OCI-LY7 (cell line): ENCODE measurements at regions not wholly inside any gene's neighbourhood (a gene's known extent, or its start where the extent isn't known, plus 50 kb on each side); places are given as distances from the start of the nearest gene placed in this dataset.

Experiments used
- EZH2phosphoT487 ChIP-seq: fragments of 200-600 bp; sonication (generic); IDR thresholded peaks from 2 replicates; pipeline ENCODE4 v1.6.1; 2018; ENCODE audit warnings: low read depth, borderline replicate concordance, mild to moderate bottlenecking, mixed run types, antibody characterized with exemption, low read length, moderate library complexity, mixed read lengths
- TF ChIP-seq, protein P1 (sequence below): fragments of 200-600 bp; sonication (generic); conservative IDR thresholded peaks from 2 replicates; pipeline ENCODE4 v1.5.1; 2014; ENCODE audit warnings: mild to moderate bottlenecking, antibody characterized with exemption, low read length, moderate library complexity, mixed read lengths

DNA sequence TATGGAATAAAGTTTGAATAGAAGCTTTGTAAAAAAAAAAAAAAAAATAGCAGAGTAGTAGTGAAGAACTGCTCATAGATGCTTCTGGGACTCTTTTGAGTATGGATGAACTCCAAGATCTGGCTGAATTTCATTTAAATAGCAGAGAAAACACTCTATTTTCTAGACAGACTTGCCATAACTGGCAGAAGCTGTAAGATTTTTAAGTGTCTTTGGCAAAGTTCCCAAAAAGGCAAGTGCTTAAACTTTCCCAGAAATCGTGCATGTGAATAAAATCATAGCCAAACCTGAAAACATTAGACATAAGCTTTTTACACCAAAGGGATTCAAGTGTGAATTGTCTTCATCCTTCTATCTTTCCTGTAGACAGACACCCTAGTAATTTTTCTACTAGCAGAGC, 110.3 kb upstream of the MITF start:
- TF ChIP-seq EZH2phosphoT487 = no peak
- TF ChIP-seq, protein P1, sequence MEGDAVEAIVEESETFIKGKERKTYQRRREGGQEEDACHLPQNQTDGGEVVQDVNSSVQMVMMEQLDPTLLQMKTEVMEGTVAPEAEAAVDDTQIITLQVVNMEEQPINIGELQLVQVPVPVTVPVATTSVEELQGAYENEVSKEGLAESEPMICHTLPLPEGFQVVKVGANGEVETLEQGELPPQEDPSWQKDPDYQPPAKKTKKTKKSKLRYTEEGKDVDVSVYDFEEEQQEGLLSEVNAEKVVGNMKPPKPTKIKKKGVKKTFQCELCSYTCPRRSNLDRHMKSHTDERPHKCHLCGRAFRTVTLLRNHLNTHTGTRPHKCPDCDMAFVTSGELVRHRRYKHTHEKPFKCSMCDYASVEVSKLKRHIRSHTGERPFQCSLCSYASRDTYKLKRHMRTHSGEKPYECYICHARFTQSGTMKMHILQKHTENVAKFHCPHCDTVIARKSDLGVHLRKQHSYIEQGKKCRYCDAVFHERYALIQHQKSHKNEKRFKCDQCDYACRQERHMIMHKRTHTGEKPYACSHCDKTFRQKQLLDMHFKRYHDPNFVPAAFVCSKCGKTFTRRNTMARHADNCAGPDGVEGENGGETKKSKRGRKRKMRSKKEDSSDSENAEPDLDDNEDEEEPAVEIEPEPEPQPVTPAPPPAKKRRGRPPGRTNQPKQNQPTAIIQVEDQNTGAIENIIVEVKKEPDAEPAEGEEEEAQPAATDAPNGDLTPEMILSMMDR = no peak
